Parathyroid adenoma (tissue), 2 donors: ENCODE measurements at regions not wholly inside any gene's neighbourhood (a gene's known extent, or its start where the extent isn't known, plus 50 kb on each side); places are given as distances from the start of the nearest gene placed in this dataset.
A peak's percentile ranks its signal among the peaks of the same experiment; 100 is the strongest.

ENCODE experiments used
- H2AFZ ChIP-seq: fragments of 300-600 bp; sonication (generic); one replicate; pipeline ENCODE4 v1.7.0; 2017; ENCODE audit warnings: antibody characterized with exemption, mild to moderate bottlenecking
- H3K27ac ChIP-seq: fragments of 300-600 bp; sonication (generic); one replicate; pipeline ENCODE4 v1.7.0; 2017
- H3K27me3 ChIP-seq: fragments of 300-600 bp; sonication (generic); one replicate; pipeline ENCODE4 v1.7.0; 2017; ENCODE audit warnings: low read length; ENCODE audit not compliant: control insufficient read depth, insufficient read depth
- H3K36me3 ChIP-seq: fragments of 300-600 bp; sonication (generic); one replicate; pipeline ENCODE4 v1.7.0; 2017; ENCODE audit warnings: low read length; ENCODE audit not compliant: control insufficient read depth, insufficient read depth
- H3K4me1 ChIP-seq: fragments of 300-600 bp; sonication (generic); one replicate; pipeline ENCODE4 v1.7.0; 2017; ENCODE audit warnings: control low read depth
- H3K4me2 ChIP-seq: fragments of 300-600 bp; sonication (generic); one replicate; pipeline ENCODE4 v1.7.0; 2017; ENCODE audit warnings: low read length
- H3K4me3 ChIP-seq: fragments of 300-600 bp; sonication (generic); one replicate; pipeline ENCODE4 v1.7.0; 2017; ENCODE audit warnings: low read depth, low read length
- H3K79me2 ChIP-seq: fragments of 300-600 bp; sonication (generic); one replicate; pipeline ENCODE4 v1.7.0; 2017; ENCODE audit warnings: control low read depth
- H3K9ac ChIP-seq: fragments of 300-600 bp; sonication (generic); one replicate; pipeline ENCODE4 v1.7.0; 2017; ENCODE audit warnings: mild to moderate bottlenecking
- H3K9me3 ChIP-seq: fragments of 300-600 bp; sonication (generic); one replicate; pipeline ENCODE4 v1.7.0; 2017; ENCODE audit warnings: low read length; ENCODE audit not compliant: control insufficient read depth
- CTCF ChIP-seq: fragments of 300-600 bp; sonication (generic); IDR thresholded peaks from one replicate; pipeline ENCODE4 v1.7.0; 2017; ENCODE audit warnings: antibody characterized with exemption, mild to moderate bottlenecking
- donor health status: primary hyperparathyroidism.

DNA sequence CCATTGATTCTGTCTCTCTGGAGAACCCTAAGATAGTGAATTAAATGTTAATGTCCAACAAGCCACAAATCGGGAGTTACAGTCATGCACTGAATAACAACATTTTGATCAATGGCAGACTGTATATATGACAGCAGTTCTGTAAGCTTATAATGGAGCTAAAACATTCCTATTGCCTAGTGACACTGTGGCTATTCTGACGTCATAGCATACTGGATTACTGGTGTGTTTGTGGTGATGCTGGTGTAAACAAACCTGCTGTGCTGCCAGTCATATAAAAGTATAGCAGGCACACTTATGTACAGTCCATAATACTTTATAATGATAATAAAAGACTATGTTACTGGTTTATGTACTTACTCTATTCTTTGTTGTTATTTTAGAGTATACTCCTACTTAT, 56.7 kb upstream of the BICD1 start:
- Histone ChIP-seq H3K4me1 (no peaks in the 10 kb centered on the region), H3K79me2 (no peaks in the 10 kb centered on the region), H3K27me3 (no peaks in the 10 kb centered on the region), H3K36me3 (no peaks in the 10 kb centered on the region), H2AFZ (no peak overlapping the region), H3K9ac (no peak overlapping the region), H3K9me3 (no peaks in the 10 kb centered on the region), H3K4me3 (no peak overlapping the region), H3K27ac (no peak overlapping the region), H3K4me2 (no peak overlapping the region)
- no peak for TF ChIP-seq CTCF

GRCh38 chr12:32051511-32052211, 55.0 kb upstream of the BICD1 start:
- Histone ChIP-seq H3K27ac (no peak overlapping the region), H3K79me2 (no peaks in the 10 kb centered on the region)
- no peak for TF ChIP-seq CTCF

GRCh38 chr12:32052212-32052713, 54.4 kb upstream of the BICD1 start:
- TF ChIP-seq CTCF = no peak
- Histone ChIP-seq H3K4me3 (no peak overlapping the region), H3K9ac (no peak overlapping the region), H3K9me3 (no peaks in the 10 kb centered on the region), H2AFZ (peak overlapping the region; percentile 54), H3K4me1 (no peaks in the 10 kb centered on the region), H3K27ac (no peak overlapping the region), H3K79me2 (no peaks in the 10 kb centered on the region), H3K4me2 (no peak overlapping the region), H3K27me3 (no peaks in the 10 kb centered on the region), H3K36me3 (no peaks in the 10 kb centered on the region)

More at GRCh38 chr12:32051511-32052211, 55.0 kb upstream of the BICD1 start:
- Histone ChIP-seq H3K9me3 (no peaks in the 10 kb centered on the region), H3K4me3 (no peak overlapping the region), H3K4me1 (no peaks in the 10 kb centered on the region), H3K9ac (no peak overlapping the region), H2AFZ (no peak overlapping the region), H3K36me3 (no peaks in the 10 kb centered on the region), H3K27me3 (no peaks in the 10 kb centered on the region), H3K4me2 (no peak overlapping the region)

DNA sequence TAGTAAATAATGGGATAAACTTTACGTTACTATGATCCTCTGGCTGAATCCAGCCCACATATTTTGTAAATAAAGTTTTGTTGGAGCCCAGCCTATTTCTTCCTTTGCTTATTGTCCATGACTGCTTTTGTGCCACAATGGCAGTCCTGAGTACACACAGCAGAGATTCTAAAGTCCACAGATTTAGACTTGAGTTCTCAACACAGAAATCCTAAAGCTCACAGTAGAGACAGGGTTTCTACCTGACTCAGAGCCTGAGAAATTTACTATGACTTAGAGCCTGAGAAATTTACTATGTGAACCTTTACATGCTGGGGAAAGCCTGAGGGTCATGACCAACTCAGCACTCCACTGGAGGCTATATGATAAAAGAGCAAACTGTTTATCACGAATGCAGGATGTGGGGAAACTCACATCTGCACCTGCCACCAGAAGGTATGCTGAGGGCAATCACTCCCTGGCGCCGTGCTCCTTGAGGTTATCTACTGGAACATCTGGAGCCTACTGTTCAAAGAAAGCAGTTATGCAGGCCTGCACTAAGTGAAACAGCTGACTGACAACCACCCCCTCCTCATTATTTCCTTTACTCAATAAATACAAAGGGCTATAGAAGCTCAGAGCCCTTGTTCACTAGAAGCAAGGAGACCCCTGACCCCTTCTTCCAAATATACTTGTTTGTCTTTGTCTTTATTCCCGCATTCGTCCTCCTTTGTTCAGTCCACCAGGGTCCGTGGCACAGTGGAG, 52.6 kb upstream of the BICD1 start:
- Histone ChIP-seq H3K4me3 (no peak overlapping the region), H3K9ac (no peak overlapping the region), H2AFZ (no peak overlapping the region), H3K27me3 (no peaks in the 10 kb centered on the region), H3K36me3 (no peaks in the 10 kb centered on the region), H3K4me1 (no peaks in the 10 kb centered on the region), H3K27ac (no peak overlapping the region), H3K79me2 (no peaks in the 10 kb centered on the region), H3K4me2 (no peak overlapping the region), H3K9me3 (no peaks in the 10 kb centered on the region)
- TF ChIP-seq CTCF = no peak
